Ishikawa (cell line): ENCODE measurements at regions not wholly inside any gene's neighbourhood (a gene's known extent, or its start where the extent isn't known, plus 50 kb on each side); places are given as distances from the start of the nearest gene placed in this dataset.

Experiments used
- CEBPB ChIP-seq: IDR thresholded peaks from 2 replicates; pipeline ENCODE4 v1.6.1; 2012
- CREB1 ChIP-seq: IDR thresholded peaks from 2 replicates; pipeline ENCODE4 v1.6.1; 2012; ENCODE audit warnings: low read depth
- EGR1 ChIP-seq: IDR thresholded peaks from 2 replicates; pipeline ENCODE4 v1.6.1; 2012
- EP300 ChIP-seq: IDR thresholded peaks from 2 replicates; pipeline ENCODE4 v1.6.1; 2012; ENCODE audit warnings: borderline replicate concordance
- FOXM1 ChIP-seq: IDR thresholded peaks from 2 replicates; pipeline ENCODE4 v1.6.1; 2012; ENCODE audit warnings: low read depth, borderline replicate concordance
- NFIC ChIP-seq: IDR thresholded peaks from 2 replicates; pipeline ENCODE4 v1.6.1; 2012
- RAD21 ChIP-seq: IDR thresholded peaks from 2 replicates; pipeline ENCODE4 v1.6.1; 2012; ENCODE audit warnings: low read depth
- TAF1 ChIP-seq: IDR thresholded peaks from 2 replicates; pipeline ENCODE4 v1.6.1; 2012; ENCODE audit warnings: low read depth, mild to moderate bottlenecking
- TCF12 ChIP-seq: IDR thresholded peaks from 2 replicates; pipeline ENCODE4 v1.6.1; 2012; ENCODE audit warnings: low read depth
- TEAD4 ChIP-seq: IDR thresholded peaks from 2 replicates; pipeline ENCODE4 v1.6.1; 2012
- YY1 ChIP-seq: IDR thresholded peaks from 2 replicates; pipeline ENCODE4 v1.6.1; 2012; ENCODE audit warnings: low read depth
- ZBTB7A ChIP-seq: IDR thresholded peaks from 2 replicates; pipeline ENCODE4 v1.6.1; 2012; ENCODE audit warnings: low read depth
- TF ChIP-seq, protein P1 (sequence below): IDR thresholded peaks from 2 replicates; pipeline ENCODE4 v1.6.1; 2012
- TF ChIP-seq, protein P2 (sequence below): IDR thresholded peaks from 2 replicates; pipeline ENCODE4 v1.6.1; 2012
- TF ChIP-seq, protein P3 (sequence below): IDR thresholded peaks from 2 replicates; pipeline ENCODE4 v1.6.1; 2012; ENCODE audit warnings: low read depth, mild to moderate bottlenecking

DNA sequence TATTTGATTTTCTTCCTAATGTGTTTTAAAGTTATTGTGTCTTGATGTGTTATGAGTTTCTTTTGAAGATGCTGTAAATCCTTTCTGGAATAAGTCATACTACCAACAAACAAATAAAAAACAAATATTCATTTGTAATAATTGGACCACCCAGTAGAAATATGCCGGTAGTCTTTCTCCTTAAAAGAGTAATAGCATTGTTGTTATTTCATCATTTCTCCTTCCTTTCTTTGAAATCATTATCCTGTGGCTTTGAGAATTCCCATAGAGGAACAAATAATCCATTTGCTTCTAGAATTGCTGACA is 169.4 kb downstream of the NNT start:
- TF ChIP-seq TEAD4 (no peak), CREB1 (no peak), TAF1 (no peak), FOXM1 (no peak), CEBPB (no peak), NFIC (no peak)
- TF ChIP-seq, protein P1, sequence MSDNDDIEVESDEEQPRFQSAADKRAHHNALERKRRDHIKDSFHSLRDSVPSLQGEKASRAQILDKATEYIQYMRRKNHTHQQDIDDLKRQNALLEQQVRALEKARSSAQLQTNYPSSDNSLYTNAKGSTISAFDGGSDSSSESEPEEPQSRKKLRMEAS: no peak

DNA sequence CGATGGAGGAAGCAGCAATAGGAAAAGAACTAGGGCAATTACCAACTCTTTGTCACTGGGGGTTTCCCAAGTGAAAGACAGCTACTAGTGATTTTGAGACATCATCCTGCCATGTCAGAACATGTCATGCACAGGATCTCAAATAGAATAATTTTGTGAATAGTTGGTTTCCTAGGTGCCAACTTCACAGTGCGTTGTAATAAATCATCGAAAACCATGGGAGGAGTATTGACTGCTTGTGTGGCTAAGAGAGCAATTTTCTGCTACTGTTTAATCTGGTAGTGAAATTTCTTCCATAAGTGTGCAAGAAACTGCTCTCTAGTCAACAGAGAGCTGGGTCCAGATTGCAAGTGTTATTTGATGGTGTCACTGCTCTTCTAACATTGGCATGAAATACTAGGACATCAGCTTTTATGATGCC is 168.6 kb downstream of the NNT start:
- TF ChIP-seq ZBTB7A (no peak), RAD21 (no peak), CREB1 (no peak), FOXM1 (no peak), EGR1 (no peak), EP300 (no peak), NFIC (no peak), CEBPB (no peak), TEAD4 (no peak), TAF1 (no peak), TCF12 (no peak), YY1 (no peak)
- TF ChIP-seq, protein P2, sequence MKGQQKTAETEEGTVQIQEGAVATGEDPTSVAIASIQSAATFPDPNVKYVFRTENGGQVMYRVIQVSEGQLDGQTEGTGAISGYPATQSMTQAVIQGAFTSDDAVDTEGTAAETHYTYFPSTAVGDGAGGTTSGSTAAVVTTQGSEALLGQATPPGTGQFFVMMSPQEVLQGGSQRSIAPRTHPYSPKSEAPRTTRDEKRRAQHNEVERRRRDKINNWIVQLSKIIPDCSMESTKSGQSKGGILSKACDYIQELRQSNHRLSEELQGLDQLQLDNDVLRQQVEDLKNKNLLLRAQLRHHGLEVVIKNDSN: no peak
- TF ChIP-seq, protein P3, sequence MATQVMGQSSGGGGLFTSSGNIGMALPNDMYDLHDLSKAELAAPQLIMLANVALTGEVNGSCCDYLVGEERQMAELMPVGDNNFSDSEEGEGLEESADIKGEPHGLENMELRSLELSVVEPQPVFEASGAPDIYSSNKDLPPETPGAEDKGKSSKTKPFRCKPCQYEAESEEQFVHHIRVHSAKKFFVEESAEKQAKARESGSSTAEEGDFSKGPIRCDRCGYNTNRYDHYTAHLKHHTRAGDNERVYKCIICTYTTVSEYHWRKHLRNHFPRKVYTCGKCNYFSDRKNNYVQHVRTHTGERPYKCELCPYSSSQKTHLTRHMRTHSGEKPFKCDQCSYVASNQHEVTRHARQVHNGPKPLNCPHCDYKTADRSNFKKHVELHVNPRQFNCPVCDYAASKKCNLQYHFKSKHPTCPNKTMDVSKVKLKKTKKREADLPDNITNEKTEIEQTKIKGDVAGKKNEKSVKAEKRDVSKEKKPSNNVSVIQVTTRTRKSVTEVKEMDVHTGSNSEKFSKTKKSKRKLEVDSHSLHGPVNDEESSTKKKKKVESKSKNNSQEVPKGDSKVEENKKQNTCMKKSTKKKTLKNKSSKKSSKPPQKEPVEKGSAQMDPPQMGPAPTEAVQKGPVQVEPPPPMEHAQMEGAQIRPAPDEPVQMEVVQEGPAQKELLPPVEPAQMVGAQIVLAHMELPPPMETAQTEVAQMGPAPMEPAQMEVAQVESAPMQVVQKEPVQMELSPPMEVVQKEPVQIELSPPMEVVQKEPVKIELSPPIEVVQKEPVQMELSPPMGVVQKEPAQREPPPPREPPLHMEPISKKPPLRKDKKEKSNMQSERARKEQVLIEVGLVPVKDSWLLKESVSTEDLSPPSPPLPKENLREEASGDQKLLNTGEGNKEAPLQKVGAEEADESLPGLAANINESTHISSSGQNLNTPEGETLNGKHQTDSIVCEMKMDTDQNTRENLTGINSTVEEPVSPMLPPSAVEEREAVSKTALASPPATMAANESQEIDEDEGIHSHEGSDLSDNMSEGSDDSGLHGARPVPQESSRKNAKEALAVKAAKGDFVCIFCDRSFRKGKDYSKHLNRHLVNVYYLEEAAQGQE: no peak
- TF ChIP-seq, protein P1: no peak

DNA sequence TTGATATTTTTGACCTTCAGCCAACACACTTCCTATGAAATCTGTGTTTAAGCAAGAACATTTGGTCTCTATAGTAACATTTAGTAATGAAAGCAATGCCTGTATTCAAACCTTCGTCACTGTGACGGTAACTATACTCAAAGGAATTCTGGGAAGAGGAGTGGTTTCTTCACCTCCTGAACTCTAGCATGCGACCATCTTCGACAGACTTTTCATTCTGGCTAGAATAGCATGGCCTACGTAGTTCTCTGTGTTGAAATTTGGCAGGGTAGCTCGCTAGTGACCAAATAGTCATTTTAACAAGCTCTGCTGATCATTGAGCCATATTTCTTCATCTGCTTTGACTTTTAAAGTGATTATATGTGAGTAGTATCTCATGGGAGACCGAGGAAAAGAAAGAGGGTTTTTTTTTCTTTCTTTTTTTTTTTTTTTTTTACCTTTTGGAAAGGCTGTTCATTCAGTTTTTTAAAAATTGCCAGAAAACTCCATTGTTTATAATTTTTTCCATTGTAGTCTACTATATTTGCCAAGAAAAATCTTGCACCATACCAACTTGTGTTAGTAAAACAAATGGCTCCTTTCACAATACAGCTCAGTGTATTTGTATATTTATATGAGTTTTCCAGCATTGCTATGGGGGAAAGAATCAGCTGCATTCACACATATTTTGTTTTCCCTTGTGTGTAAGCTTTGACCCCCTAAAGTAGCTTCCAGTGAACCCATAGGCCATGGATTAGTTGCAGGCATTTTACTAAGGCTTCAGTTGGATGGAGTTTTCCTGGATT is 166.8 kb downstream of the NNT start:
- no peak for TF ChIP-seq CEBPB
- TF ChIP-seq TCF12: no peak
- TF ChIP-seq YY1: no peak
- TF ChIP-seq EP300: no peak
- no peak for TF ChIP-seq ZBTB7A
